ENCODE measurements at regions not wholly inside any gene's neighbourhood (a gene's known extent, or its start where the extent isn't known, plus 50 kb on each side); places are given as distances from the start of the nearest gene placed in this dataset.

DNA sequence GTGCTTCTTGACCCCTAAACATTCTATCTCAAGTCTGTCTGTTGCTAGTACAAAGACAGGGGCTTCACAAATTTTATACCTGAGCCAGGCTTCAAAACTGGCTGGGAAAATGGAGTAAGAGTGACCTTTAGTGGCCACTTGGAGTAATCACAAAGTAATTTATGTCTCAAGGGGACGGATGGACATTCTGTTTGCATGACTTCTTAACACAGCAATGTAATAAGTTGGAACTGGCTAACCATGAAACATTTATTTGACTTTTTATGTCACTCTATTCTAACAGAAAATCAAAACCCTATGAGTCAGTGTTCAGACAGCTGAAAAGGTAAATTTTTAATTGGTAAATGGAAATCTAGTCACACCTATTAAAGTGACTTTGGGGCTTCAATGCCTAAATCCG, 600.6 kb downstream of the ANKRD50 start:
- peak overlapping the region; percentile 11; the same call in 1 of the 2 replicates for H2AFZ ChIP-seq
- no peaks in the 10 kb centered on the region for H3K9me2 ChIP-seq (ENCODE audit: insufficient read depth)
- no peak overlapping the region for H3K27ac ChIP-seq
- no peaks in the 10 kb centered on the region for H3F3A ChIP-seq (ENCODE audit: insufficient read depth)
- H4K20me1 ChIP-seq (ENCODE audit: insufficient read depth) = no peaks in the 10 kb centered on the region
- H3K9ac ChIP-seq = no peak overlapping the region
- in situ Hi-C loops (cut with MboI) = loop anchor here (25.0 kb wide), 1 partner anchor 975 kb away; no protein-coding TSS in a partner anchor
- TF ChIP-seq EZH2 (IDR thresholded peaks at IDR 0.05; ENCODE audit: insufficient read depth, poor library complexity, severe bottlenecking) (no peak), EZH2phosphoT487 (IDR thresholded peaks at IDR 0.05; ENCODE audit: insufficient read depth, low read depth) (no peak)
- 52 to 53% methylated on average over 2 of the region's 2 CpGs for WGBS, 2 experiments (ENCODE audit: low coverage in 1 of 2, low lambda C conversion rate in 2 of 2, missing lambda C conversion rate in 2 of 2)
- no peak overlapping the region for H3K4me3 ChIP-seq
- no peaks in the 10 kb centered on the region for H3K79me2 ChIP-seq (ENCODE audit: insufficient read depth)
- peaks cover 4% of the 10 kb centered on the region for H3K4me1 ChIP-seq (ENCODE audit: insufficient read depth)
- no peaks in the 10 kb centered on the region for H3K9me3 ChIP-seq (ENCODE audit: low read depth)
- no peaks in the 10 kb centered on the region for H3K36me3 ChIP-seq (ENCODE audit: low read depth)
- no peak overlapping the region for H3K4me2 ChIP-seq (ENCODE audit: unreplicated experiment)
- H3K27me3 ChIP-seq (replicated peaks; ENCODE audit: insufficient read depth) = no peaks in the 10 kb centered on the region
- DNase-seq = peak; percentile 77

DNA sequence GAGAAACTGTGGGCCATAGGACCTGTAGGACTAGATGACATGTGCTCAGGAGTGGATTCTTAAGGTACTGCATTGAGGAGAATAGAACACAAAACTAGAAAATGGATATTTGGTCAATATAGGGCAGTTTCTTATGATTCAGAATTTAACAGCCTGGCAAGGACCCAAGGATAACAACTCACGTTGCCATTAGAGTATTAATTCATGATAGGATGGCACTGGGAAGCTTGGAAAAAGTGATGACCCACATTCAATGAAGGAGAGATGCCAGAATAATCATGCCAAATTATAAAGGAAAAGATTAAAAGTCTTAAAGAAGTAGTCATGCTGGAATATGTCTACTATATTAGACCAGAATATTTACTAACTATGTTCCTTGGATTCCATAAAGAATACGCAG, 594.5 kb downstream of the ANKRD50 start:
- Histone ChIP-seq H3F3A (ENCODE audit: insufficient read depth) (no peaks in the 10 kb centered on the region; the same call in 1 of the 2 replicates), H3K27ac (no peak overlapping the region), H3K9ac (no peak overlapping the region), H3K9me2 (ENCODE audit: insufficient read depth) (no peaks in the 10 kb centered on the region), H3K27me3 (replicated peaks; ENCODE audit: insufficient read depth) (no peaks in the 10 kb centered on the region), H3K9me3 (ENCODE audit: low read depth) (no peaks in the 10 kb centered on the region), H3K4me2 (ENCODE audit: unreplicated experiment) (no peak overlapping the region), H2AFZ (no peak overlapping the region), H3K4me3 (no peak overlapping the region), H4K20me1 (ENCODE audit: insufficient read depth) (no peaks in the 10 kb centered on the region), H3K79me2 (ENCODE audit: insufficient read depth) (no peaks in the 10 kb centered on the region), H3K36me3 (ENCODE audit: low read depth) (no peaks in the 10 kb centered on the region), H3K4me1 (ENCODE audit: insufficient read depth) (peaks cover 7% of the 10 kb centered on the region; the same call in 1 of the 2 replicates)
- 52 to 58% methylated on average over 2 of the region's 2 CpGs for WGBS, 2 experiments (ENCODE audit: low coverage in 1 of 2, low lambda C conversion rate in 2 of 2, missing lambda C conversion rate in 2 of 2)
- peak; percentile 10 for DNase-seq
- no peak for TF ChIP-seq EZH2 (IDR thresholded peaks at IDR 0.05; ENCODE audit: insufficient read depth, poor library complexity, severe bottlenecking)
- no peak for TF ChIP-seq EZH2phosphoT487 (IDR thresholded peaks at IDR 0.05; ENCODE audit: insufficient read depth, low read depth)
- in situ Hi-C loops (cut with MboI) = loop anchor here (25.0 kb wide), 1 partner anchor 981 kb away; no protein-coding TSS in a partner anchor

DNA sequence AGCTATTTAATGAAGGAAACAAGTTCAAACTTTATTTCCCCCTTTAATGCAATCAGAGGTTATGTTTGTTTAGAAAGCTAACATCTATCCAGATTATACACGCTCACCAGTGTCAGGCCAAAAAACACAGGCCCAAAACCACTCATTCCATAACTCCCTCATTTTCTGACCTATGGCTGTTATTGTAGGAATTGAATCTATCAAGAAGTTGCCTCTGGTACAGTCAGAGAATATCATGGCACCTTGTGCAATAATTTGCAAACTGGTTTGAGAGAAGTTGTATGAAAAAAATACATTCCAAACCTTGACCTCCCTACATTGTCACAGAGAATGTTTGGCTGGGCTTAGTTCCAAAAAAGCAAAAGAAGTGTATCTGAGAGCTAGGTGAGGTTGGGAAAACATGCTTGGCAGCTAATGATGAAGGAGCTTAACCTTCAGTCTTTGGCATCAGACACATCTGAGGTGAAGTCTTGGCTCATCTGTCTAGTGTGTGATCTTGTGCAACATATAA, 591.0 kb downstream of the ANKRD50 start:
- H2AFZ ChIP-seq = no peak overlapping the region
- H3K4me1 ChIP-seq (ENCODE audit: insufficient read depth) = peaks cover 7% of the 10 kb centered on the region; the same call in 1 of the 2 replicates
- H3K9me2 ChIP-seq (ENCODE audit: insufficient read depth) = no peaks in the 10 kb centered on the region
- H3K27me3 ChIP-seq (replicated peaks; ENCODE audit: insufficient read depth) = no peaks in the 10 kb centered on the region
- in situ Hi-C loops (cut with MboI) = loop anchor here (25.0 kb wide), 1 partner anchor 984 kb away; no protein-coding TSS in a partner anchor
- H3K36me3 ChIP-seq (ENCODE audit: low read depth) = no peaks in the 10 kb centered on the region
- no peak for TF ChIP-seq EZH2phosphoT487 (IDR thresholded peaks at IDR 0.05; ENCODE audit: insufficient read depth, low read depth)
- no peak for TF ChIP-seq EZH2 (IDR thresholded peaks at IDR 0.05; ENCODE audit: insufficient read depth, poor library complexity, severe bottlenecking)
- 92 to 100% methylated on average over 1 of the region's 1 CpG for WGBS, 2 experiments (ENCODE audit: low coverage in 1 of 2, low lambda C conversion rate in 2 of 2, missing lambda C conversion rate in 2 of 2)
- H3K9me3 ChIP-seq (ENCODE audit: low read depth) = no peaks in the 10 kb centered on the region
- no peak overlapping the region for H3K9ac ChIP-seq
- H3K79me2 ChIP-seq (ENCODE audit: insufficient read depth) = no peaks in the 10 kb centered on the region
- no peak overlapping the region for H3K4me3 ChIP-seq
- no peak overlapping the region for H3K4me2 ChIP-seq (ENCODE audit: unreplicated experiment)
- no peak overlapping the region for H3K27ac ChIP-seq
- DNase-seq = peak; percentile 49
- no peaks in the 10 kb centered on the region for H4K20me1 ChIP-seq (ENCODE audit: insufficient read depth)
- no peaks in the 10 kb centered on the region; the same call in 1 of the 2 replicates for H3F3A ChIP-seq (ENCODE audit: insufficient read depth)

DNA sequence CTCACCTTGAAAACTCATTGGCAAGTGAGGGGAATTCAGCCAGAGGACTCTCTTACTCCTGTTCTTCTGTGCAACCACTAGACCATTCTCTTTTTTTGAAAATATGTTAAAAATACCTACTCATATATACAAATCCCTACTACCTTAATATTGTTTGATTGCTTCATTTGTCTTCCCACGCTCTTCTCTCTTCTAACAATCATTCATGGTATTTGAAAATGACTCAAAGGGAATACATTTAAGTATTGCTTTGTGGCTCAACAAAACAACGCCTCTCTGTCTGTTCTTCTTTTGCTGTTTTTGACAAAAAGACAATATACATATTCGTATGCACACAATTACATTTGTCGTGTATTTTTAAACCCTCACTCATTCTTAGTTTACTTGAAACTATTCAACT, 589.4 kb downstream of the ANKRD50 start:
- no peak overlapping the region for H3K9ac ChIP-seq
- H3F3A ChIP-seq (ENCODE audit: insufficient read depth) = no peaks in the 10 kb centered on the region; the same call in 1 of the 2 replicates
- no peaks in the 10 kb centered on the region for H3K36me3 ChIP-seq (ENCODE audit: low read depth)
- peaks cover 7% of the 10 kb centered on the region; the same call in 1 of the 2 replicates for H3K4me1 ChIP-seq (ENCODE audit: insufficient read depth)
- H3K27ac ChIP-seq = no peak overlapping the region
- no peaks in the 10 kb centered on the region for H3K9me2 ChIP-seq (ENCODE audit: insufficient read depth)
- peak; percentile 13 for DNase-seq
- H3K4me2 ChIP-seq (ENCODE audit: unreplicated experiment) = no peak overlapping the region
- no peaks in the 10 kb centered on the region for H4K20me1 ChIP-seq (ENCODE audit: insufficient read depth)
- in situ Hi-C loops (cut with MboI) = loop anchor here (25.0 kb wide), 1 partner anchor 986 kb away; no protein-coding TSS in a partner anchor
- no peaks in the 10 kb centered on the region for H3K79me2 ChIP-seq (ENCODE audit: insufficient read depth)
- 81 to 90% methylated on average over 4 of the region's 4 CpGs for WGBS, 2 experiments (ENCODE audit: low coverage in 1 of 2, low lambda C conversion rate in 2 of 2, missing lambda C conversion rate in 2 of 2)
- H3K4me3 ChIP-seq = no peak overlapping the region
- no peak overlapping the region for H2AFZ ChIP-seq
- H3K9me3 ChIP-seq (ENCODE audit: low read depth) = no peaks in the 10 kb centered on the region
- H3K27me3 ChIP-seq (replicated peaks; ENCODE audit: insufficient read depth) = no peaks in the 10 kb centered on the region
- TF ChIP-seq EZH2phosphoT487 (IDR thresholded peaks at IDR 0.05; ENCODE audit: insufficient read depth, low read depth) (no peak), EZH2 (IDR thresholded peaks at IDR 0.05; ENCODE audit: insufficient read depth, poor library complexity, severe bottlenecking) (no peak)
